CD14-positive monocyte (primary cell): ENCODE measurements at regions not wholly inside any gene's neighbourhood (a gene's known extent, or its start where the extent isn't known, plus 50 kb on each side); places are given as distances from the start of the nearest gene placed in this dataset.

Experiments
- DNase-seq, 3 donors: peaks; one replicate each; pipeline ENCODE4 v3.0.0-alpha.2; 2011 to 2022
- H2AFZ ChIP-seq: 2 replicates; pipeline ENCODE4 v1.6.0; 2012; ENCODE audit warnings: mild to moderate bottlenecking, low read depth, low read length, inconsistent platforms; ENCODE audit not compliant: insufficient read depth, poor library complexity, severe bottlenecking
- H3K27ac ChIP-seq, 2 donors: 1 replicate in 1 of 2; 2 replicates in 1 of 2; pipeline ENCODE4 v1.5.1; 2012 to 2013; ENCODE audit warnings: low read length in 2 of 2, control low read depth in 1 of 2, inconsistent platforms in 1 of 2, low read depth in 1 of 2, mild to moderate bottlenecking in 1 of 2
- H3K27me3 ChIP-seq, 2 donors: one replicate each; pipeline versions ENCODE4 v1.6.0 to v1.6.1; 2011 to 2013; ENCODE audit warnings: low read length in 2 of 2; ENCODE audit not compliant: control insufficient read depth in 2 of 2, insufficient read depth in 2 of 2
- H3K36me3 ChIP-seq, 2 donors: replicated peaks in 1 of 2; 1 replicate in 1 of 2; 2 replicates in 1 of 2; pipeline versions ENCODE4 v1.5.1 to v1.6.1; 2012 to 2013; ENCODE audit warnings: low read length in 2 of 2, control low read depth in 1 of 2, inconsistent platforms in 1 of 2, mild to moderate bottlenecking in 1 of 2; ENCODE audit not compliant: insufficient read depth in 2 of 2, control insufficient read depth in 1 of 2
- H3K4me1 ChIP-seq, 2 donors: 1 replicate in 1 of 2; 2 replicates in 1 of 2; pipeline versions ENCODE4 v1.5.1 to v1.6.1; 2012 to 2013; ENCODE audit warnings: low read length in 2 of 2, control low read depth in 1 of 2, inconsistent platforms in 1 of 2, mild to moderate bottlenecking in 1 of 2, moderate library complexity in 1 of 2; ENCODE audit not compliant: insufficient read depth in 2 of 2, control insufficient read depth in 1 of 2
- H3K4me2 ChIP-seq: replicated peaks from 2 replicates; pipeline ENCODE3; 2012; ENCODE audit warnings: low read length, moderate library complexity, mild to moderate bottlenecking; ENCODE audit not compliant: poor library complexity, severe bottlenecking; ENCODE audit errors: extremely low read depth
- H3K4me3 ChIP-seq, 3 experiments: fragments of 200-600 bp in 1 of 3; sonication (generic) in 1 of 3; replicated peaks in 1 of 3; 1 replicate in 2 of 3; 2 replicates in 1 of 3; pipeline ENCODE4 v1.5.1; 2011 to 2013; ENCODE audit warnings: low read length in 3 of 3, mild to moderate bottlenecking in 3 of 3, control low read depth in 2 of 3, low read depth in 2 of 3, inconsistent platforms in 1 of 3, moderate library complexity in 1 of 3
- H3K79me2 ChIP-seq: 2 replicates; pipeline ENCODE4 v1.6.0; 2012; ENCODE audit warnings: mild to moderate bottlenecking, control low read depth, inconsistent platforms, low read length, moderate library complexity; ENCODE audit not compliant: insufficient read depth
- H3K9ac ChIP-seq: 2 replicates; pipeline ENCODE4 v1.6.0; 2017; ENCODE audit warnings: low read length, mild to moderate bottlenecking; ENCODE audit not compliant: insufficient read depth, poor library complexity, severe bottlenecking
- H3K9me3 ChIP-seq, 2 donors: replicated peaks in 1 of 2; 1 replicate in 1 of 2; 2 replicates in 1 of 2; pipeline versions ENCODE4 v1.5.1 to v1.6.1; 2012 to 2013; ENCODE audit warnings: low read length in 2 of 2, control low read depth in 1 of 2; ENCODE audit not compliant: control insufficient read depth in 1 of 2, insufficient read depth in 1 of 2
- H4K20me1 ChIP-seq: 2 replicates; pipeline ENCODE4 v1.6.0; 2012; ENCODE audit warnings: mild to moderate bottlenecking, low read length, control low read depth, moderate library complexity; ENCODE audit not compliant: insufficient read depth
- H3K27ac Mint-ChIP-seq, 7 donors: one replicate each; pipeline ENCODE4 v1.8.0; 2020; ENCODE audit warnings: mild to moderate bottlenecking in 7 of 7, mixed read lengths in 7 of 7, moderate library complexity in 6 of 7, inconsistent platforms in 2 of 7
- H3K27me3 Mint-ChIP-seq, 3 donors: one replicate each; pipeline ENCODE4 v1.8.0; 2021 to 2022; ENCODE audit warnings: low read depth in 3 of 3, mild to moderate bottlenecking in 3 of 3, mixed read lengths in 3 of 3, moderate library complexity in 3 of 3, inconsistent platforms in 1 of 3
- H3K36me3 Mint-ChIP-seq, 2 donors: one replicate each; pipeline ENCODE4 v1.8.0; 2020; ENCODE audit warnings: mixed read lengths in 2 of 2, inconsistent platforms in 1 of 2, mild to moderate bottlenecking in 1 of 2
- H3K4me1 Mint-ChIP-seq: one replicate; pipeline ENCODE4 v1.8.0; 2020; ENCODE audit warnings: mild to moderate bottlenecking, mixed read lengths
- H3K4me3 Mint-ChIP-seq, 2 donors: one replicate each; pipeline ENCODE4 v1.8.0; 2020; ENCODE audit warnings: mild to moderate bottlenecking in 2 of 2, mixed read lengths in 2 of 2, moderate library complexity in 1 of 2
- H3K9me3 Mint-ChIP-seq, 7 donors: one replicate each; pipeline ENCODE4 v1.8.0; 2020 to 2022; ENCODE audit warnings: mixed read lengths in 7 of 7, mild to moderate bottlenecking in 6 of 7, moderate library complexity in 6 of 7, inconsistent platforms in 2 of 7
- CTCF ChIP-seq: fragments of 200-600 bp; IDR thresholded peaks from one replicate; pipeline ENCODE4 v1.8.0; 2022; ENCODE audit warnings: antibody characterized with exemption, mild to moderate bottlenecking
- WGBS: methylation state at CpG from one replicate; pipeline ENCODE4 v1.1.5; 2013; ENCODE audit warnings: missing lambda C conversion rate; ENCODE audit not compliant: insufficient coverage; 5-methylcytosine and 5-hydroxymethylcytosine counted together
- intact Hi-C, 2 donors: fragments of 100-400 bp; cut with micrococcal nuclease; formaldehyde crosslinking; loops; one replicate each; pipeline versions ENCODE4 v1.15.0 to v1.15.1; 2023

- no peak overlapping the region for H3K4me3 Mint-ChIP-seq
- Histone ChIP-seq H3K4me1 (no peaks in the 10 kb centered on the region), H3K9me3 (peaks cover 44 to 56% of the 10 kb centered on the region in 2 donors), H2AFZ (no peak overlapping the region), H3K27ac (no peak overlapping the region), H3K9ac (no peak overlapping the region), H3K27me3 (no peaks in the 10 kb centered on the region), H3K4me3 (no peak overlapping the region), H3K79me2 (no peaks in the 10 kb centered on the region), H3K36me3 (no peaks in the 10 kb centered on the region), H4K20me1 (no peaks in the 10 kb centered on the region), H3K4me2 (no peak overlapping the region)
- peaks cover 14 to 54% (median 36%) of the 10 kb centered on the region in 7 donors for H3K9me3 Mint-ChIP-seq
- peaks cover 0 to 2% (median 1%) of the 10 kb centered on the region in 3 donors for H3K27me3 Mint-ChIP-seq
- 100% methylated on average over 3 of the region's 8 CpGs for WGBS
- H3K27ac Mint-ChIP-seq = no peak overlapping the region
- DNase-seq = no peak
- no peak for TF ChIP-seq CTCF
- no peaks in the 10 kb centered on the region for H3K36me3 Mint-ChIP-seq
- no peaks in the 10 kb centered on the region for H3K4me1 Mint-ChIP-seq
- intact Hi-C loops = no loop called here
These were observed 1211.0 kb downstream of the TYW1 start for GRCh38 chr7:68207676-68208075.

- Histone ChIP-seq H3K36me3 (no peaks in the 10 kb centered on the region), H2AFZ (no peak overlapping the region), H3K27me3 (no peaks in the 10 kb centered on the region), H3K4me1 (no peaks in the 10 kb centered on the region), H3K79me2 (no peaks in the 10 kb centered on the region), H3K4me2 (no peak overlapping the region), H4K20me1 (no peaks in the 10 kb centered on the region), H3K9ac (no peak overlapping the region), H3K4me3 (no peak overlapping the region), H3K27ac (no peak overlapping the region), H3K9me3 (peaks cover 49 to 61% of the 10 kb centered on the region in 2 donors)
- H3K4me3 Mint-ChIP-seq = no peak overlapping the region
- H3K27ac Mint-ChIP-seq = no peak overlapping the region
- intact Hi-C loops = no loop called here
- no peaks in the 10 kb centered on the region for H3K4me1 Mint-ChIP-seq
- no peak for TF ChIP-seq CTCF
- DNase-seq = no peak
- H3K36me3 Mint-ChIP-seq = no peaks in the 10 kb centered on the region
- H3K9me3 Mint-ChIP-seq = peaks cover 14 to 60% (median 36%) of the 10 kb centered on the region in 7 donors
- H3K27me3 Mint-ChIP-seq = peaks cover 0 to 3% (median 1%) of the 10 kb centered on the region in 3 donors
- 91% methylated on average over 3 of the region's 6 CpGs for WGBS
These were observed 1212.9 kb downstream of the TYW1 start for GRCh38 chr7:68209486-68209885.
